ENCODE measurements at regions not wholly inside any gene's neighbourhood (a gene's known extent, or its start where the extent isn't known, plus 50 kb on each side); places are given as distances from the start of the nearest gene placed in this dataset.

DNA sequence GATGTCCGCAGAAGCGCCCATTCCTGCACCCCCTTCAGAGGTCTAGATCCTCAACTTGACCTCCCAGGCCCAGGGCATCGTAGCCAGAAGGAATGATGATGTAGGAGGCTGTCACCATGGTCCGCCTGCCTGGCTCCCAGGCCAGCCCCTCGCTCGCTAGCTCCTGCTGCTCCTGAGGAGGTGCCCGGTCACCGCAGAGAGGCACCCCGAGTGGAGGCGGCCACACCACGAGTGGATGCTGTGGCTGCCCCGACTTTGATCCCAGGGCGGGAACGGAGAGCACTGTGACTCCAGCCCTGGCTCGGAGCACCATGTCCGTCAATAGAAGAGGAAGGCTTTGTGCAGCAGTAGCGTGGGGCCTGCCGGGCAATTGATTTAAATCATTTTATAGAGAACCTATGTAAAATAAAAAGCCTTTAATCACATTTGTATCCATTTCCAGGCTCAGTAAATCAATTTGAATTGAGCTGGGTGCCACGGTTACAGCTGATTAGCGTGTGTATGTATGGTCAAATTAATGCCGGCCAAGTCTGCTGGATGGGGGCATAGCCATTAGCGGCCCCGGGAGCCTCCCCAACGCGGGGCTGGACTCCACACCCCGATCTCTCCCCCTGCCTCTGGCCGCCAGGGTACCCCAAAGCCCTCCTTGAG is 122.6 kb upstream of the GSE1 start:
- H3K27ac ChIP-seq = no peak overlapping the region
- H3K4me3 ChIP-seq = no peak overlapping the region
- H3K4me1 ChIP-seq (ENCODE audit: insufficient read depth) = peaks cover 17% of the 10 kb centered on the region
- TF ChIP-seq EZH2 (IDR thresholded peaks at IDR 0.05; ENCODE audit: borderline replicate concordance) (no peak), EZH2phosphoT487 (IDR thresholded peaks at IDR 0.05; ENCODE audit: low read depth, severe bottlenecking, unreplicated experiment) (no peak)
- TF ChIP-seq, protein P1, sequence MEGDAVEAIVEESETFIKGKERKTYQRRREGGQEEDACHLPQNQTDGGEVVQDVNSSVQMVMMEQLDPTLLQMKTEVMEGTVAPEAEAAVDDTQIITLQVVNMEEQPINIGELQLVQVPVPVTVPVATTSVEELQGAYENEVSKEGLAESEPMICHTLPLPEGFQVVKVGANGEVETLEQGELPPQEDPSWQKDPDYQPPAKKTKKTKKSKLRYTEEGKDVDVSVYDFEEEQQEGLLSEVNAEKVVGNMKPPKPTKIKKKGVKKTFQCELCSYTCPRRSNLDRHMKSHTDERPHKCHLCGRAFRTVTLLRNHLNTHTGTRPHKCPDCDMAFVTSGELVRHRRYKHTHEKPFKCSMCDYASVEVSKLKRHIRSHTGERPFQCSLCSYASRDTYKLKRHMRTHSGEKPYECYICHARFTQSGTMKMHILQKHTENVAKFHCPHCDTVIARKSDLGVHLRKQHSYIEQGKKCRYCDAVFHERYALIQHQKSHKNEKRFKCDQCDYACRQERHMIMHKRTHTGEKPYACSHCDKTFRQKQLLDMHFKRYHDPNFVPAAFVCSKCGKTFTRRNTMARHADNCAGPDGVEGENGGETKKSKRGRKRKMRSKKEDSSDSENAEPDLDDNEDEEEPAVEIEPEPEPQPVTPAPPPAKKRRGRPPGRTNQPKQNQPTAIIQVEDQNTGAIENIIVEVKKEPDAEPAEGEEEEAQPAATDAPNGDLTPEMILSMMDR (IDR thresholded peaks at IDR 0.05; ENCODE audit: poor library complexity) = no peak
- no peaks in the 10 kb centered on the region for H3K36me3 ChIP-seq (replicated peaks; ENCODE audit: insufficient read depth, low read depth)
- no peaks in the 10 kb centered on the region for H4K20me1 ChIP-seq (ENCODE audit: insufficient read depth, poor library complexity, severe bottlenecking)
- peaks cover 5% of the 10 kb centered on the region for H3K79me2 ChIP-seq
- no peaks in the 10 kb centered on the region for H3K27me3 ChIP-seq
- no peaks in the 10 kb centered on the region for H3K9me3 ChIP-seq (ENCODE audit: low read depth)
- no peaks in the 10 kb centered on the region for H3K9me2 ChIP-seq (replicated peaks; ENCODE audit: insufficient read depth)
- no peak overlapping the region for H3K4me2 ChIP-seq
- DNase-seq (ENCODE audit: low spot score) = no peak
- no peak overlapping the region for H2AFZ ChIP-seq
- WGBS (ENCODE audit: low lambda C conversion rate, missing lambda C conversion rate) = 93% methylated on average over 27 of the region's 27 CpGs

DNA sequence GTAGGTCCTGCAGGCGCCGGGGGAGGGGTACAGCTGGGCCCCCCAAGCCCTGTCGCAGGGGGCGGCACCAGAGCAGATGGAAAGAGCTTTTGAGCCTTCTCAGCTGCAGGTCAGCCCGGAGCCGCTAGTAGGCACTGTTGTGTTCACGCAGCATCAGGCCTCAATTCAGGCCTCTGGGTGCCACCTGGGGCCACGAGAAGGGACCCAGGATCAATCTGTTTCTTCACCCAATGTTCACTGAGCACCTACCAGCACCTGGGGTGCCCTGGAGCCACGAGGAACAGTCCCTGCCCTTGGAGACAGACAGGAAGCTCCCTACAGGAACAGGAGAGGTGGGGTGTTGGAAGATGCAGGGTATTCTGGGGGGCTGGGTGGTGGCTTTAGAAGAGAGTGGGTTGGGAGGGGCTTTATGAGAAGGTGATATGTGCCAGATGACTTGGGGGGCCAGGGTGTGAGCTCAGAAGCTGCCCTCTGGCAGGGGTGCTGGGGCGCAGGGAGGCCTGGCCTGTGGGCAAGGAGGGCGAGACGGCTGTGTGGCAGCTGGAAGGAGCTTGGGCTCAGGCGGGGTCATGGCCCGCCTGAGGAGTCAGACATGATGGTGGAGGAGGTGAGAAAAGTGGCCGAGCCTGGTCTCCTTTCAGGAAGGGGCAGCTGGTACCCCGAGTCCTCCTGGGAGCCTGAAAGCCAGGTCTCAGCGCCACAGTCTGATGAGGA is 121.9 kb upstream of the GSE1 start:
- TF ChIP-seq EZH2 (IDR thresholded peaks at IDR 0.05; ENCODE audit: borderline replicate concordance) (no peak), EZH2phosphoT487 (IDR thresholded peaks at IDR 0.05; ENCODE audit: low read depth, severe bottlenecking, unreplicated experiment) (no peak)
- TF ChIP-seq, protein P1 (IDR thresholded peaks at IDR 0.05; ENCODE audit: poor library complexity) = peak; percentile 46
- H3K9me3 ChIP-seq (ENCODE audit: low read depth) = no peaks in the 10 kb centered on the region
- 80% methylated on average over 17 of the region's 17 CpGs for WGBS (ENCODE audit: low lambda C conversion rate, missing lambda C conversion rate)
- peak; percentile 30 for DNase-seq (ENCODE audit: low spot score)
- H3K4me3 ChIP-seq = no peak overlapping the region
- no peaks in the 10 kb centered on the region for H3K27me3 ChIP-seq
- peaks cover under 1% of the 10 kb centered on the region for H4K20me1 ChIP-seq (ENCODE audit: insufficient read depth, poor library complexity, severe bottlenecking)
- peaks cover 17% of the 10 kb centered on the region for H3K4me1 ChIP-seq (ENCODE audit: insufficient read depth)
- H2AFZ ChIP-seq = no peak overlapping the region
- H3K36me3 ChIP-seq (replicated peaks; ENCODE audit: insufficient read depth, low read depth) = no peaks in the 10 kb centered on the region
- no peaks in the 10 kb centered on the region for H3K9me2 ChIP-seq (replicated peaks; ENCODE audit: insufficient read depth)
- H3K4me2 ChIP-seq = no peak overlapping the region
- peaks cover 5% of the 10 kb centered on the region for H3K79me2 ChIP-seq
- no peak overlapping the region for H3K27ac ChIP-seq

DNA sequence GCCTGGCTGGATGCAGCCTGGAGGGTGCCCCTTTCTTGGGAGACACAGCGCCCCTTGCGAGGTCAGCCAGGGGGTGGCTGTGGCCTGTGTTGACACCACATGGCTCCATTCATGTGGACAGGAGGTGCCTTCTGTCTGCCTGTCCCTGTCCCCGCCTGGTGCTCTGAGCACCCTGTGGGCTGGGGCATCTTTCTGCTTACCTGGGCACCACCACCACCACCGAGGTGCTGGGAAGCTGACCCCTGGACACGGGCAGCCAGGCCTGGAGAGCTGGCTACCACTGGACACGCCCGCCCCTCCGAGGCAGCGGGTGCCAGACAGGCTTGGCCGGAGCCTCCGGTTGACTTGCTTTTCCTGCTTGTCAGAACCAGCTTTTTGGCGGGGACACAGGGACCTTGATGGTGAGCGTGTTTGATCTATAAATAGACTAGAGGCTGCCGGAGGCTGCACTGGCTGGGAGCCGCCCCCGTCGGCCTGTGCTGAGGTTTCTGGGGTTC is 121.3 kb upstream of the GSE1 start:
- DNase-seq (ENCODE audit: low spot score) = peak; percentile 57

More for the DNA sequence above, 121.3 kb upstream of the GSE1 start:
- H3K27ac ChIP-seq = peak overlapping the region; percentile 70
- H3K4me2 ChIP-seq = peak overlapping the region; percentile 56
- peaks cover 17% of the 10 kb centered on the region for H3K4me1 ChIP-seq (ENCODE audit: insufficient read depth)
- WGBS (ENCODE audit: low lambda C conversion rate, missing lambda C conversion rate) = 43% methylated on average over 17 of the region's 17 CpGs
- H3K27me3 ChIP-seq = no peaks in the 10 kb centered on the region
- no peak overlapping the region for H2AFZ ChIP-seq
- no peaks in the 10 kb centered on the region for H3K9me2 ChIP-seq (replicated peaks; ENCODE audit: insufficient read depth)
- H3K4me3 ChIP-seq = no peak overlapping the region
- no peaks in the 10 kb centered on the region for H3K9me3 ChIP-seq (ENCODE audit: low read depth)
- TF ChIP-seq EZH2phosphoT487 (IDR thresholded peaks at IDR 0.05; ENCODE audit: low read depth, severe bottlenecking, unreplicated experiment) = no peak
- TF ChIP-seq, protein P1 (IDR thresholded peaks at IDR 0.05; ENCODE audit: poor library complexity) = no peak
- no peak for TF ChIP-seq EZH2 (IDR thresholded peaks at IDR 0.05; ENCODE audit: borderline replicate concordance)
- peaks cover 2% of the 10 kb centered on the region for H4K20me1 ChIP-seq (ENCODE audit: insufficient read depth, poor library complexity, severe bottlenecking)
- no peaks in the 10 kb centered on the region for H3K36me3 ChIP-seq (replicated peaks; ENCODE audit: insufficient read depth, low read depth)
- peaks cover 5% of the 10 kb centered on the region for H3K79me2 ChIP-seq

Data from hepatocyte (in vitro differentiated cells).